HG03342 (cell line): ENCODE measurements at regions not wholly inside any gene's neighbourhood (a gene's known extent, or its start where the extent isn't known, plus 50 kb on each side); places are given as distances from the start of the nearest gene placed in this dataset.

Experiments used
- ATAC-seq: cut with Tn5 transposase; IDR thresholded peaks from one replicate; pipeline ENCODE4 v1.9.1; 2021; ENCODE audit warnings: mild to moderate bottlenecking, moderate library complexity; ENCODE audit not compliant: unreplicated experiment

GRCh38 chr1:182295697-182296096, 95.9 kb downstream of the GLUL start:
- ATAC-seq = no peak

DNA sequence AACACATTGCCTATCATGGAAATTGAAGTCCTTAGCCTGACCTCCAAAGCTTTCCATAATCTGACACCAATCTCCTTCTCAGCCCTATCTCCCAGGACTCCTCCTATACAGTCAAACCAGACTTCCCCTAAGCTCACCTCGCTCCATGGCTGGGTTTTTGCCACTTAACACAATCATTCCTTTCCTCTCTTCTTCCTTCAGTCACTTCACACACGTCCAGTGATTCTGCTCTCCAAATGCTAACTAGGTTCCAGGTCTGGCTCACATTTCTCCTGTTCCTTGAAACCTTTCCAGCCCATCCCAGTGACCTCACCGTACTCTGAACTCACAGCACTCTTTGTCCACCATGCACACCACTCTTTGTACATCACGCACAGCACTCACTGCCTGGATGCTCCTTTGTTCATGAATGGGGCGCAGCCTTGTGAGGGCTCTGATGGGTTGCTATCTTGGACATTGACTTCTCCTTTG, 98.4 kb downstream of the GLUL start:
- ATAC-seq = no peak

DNA sequence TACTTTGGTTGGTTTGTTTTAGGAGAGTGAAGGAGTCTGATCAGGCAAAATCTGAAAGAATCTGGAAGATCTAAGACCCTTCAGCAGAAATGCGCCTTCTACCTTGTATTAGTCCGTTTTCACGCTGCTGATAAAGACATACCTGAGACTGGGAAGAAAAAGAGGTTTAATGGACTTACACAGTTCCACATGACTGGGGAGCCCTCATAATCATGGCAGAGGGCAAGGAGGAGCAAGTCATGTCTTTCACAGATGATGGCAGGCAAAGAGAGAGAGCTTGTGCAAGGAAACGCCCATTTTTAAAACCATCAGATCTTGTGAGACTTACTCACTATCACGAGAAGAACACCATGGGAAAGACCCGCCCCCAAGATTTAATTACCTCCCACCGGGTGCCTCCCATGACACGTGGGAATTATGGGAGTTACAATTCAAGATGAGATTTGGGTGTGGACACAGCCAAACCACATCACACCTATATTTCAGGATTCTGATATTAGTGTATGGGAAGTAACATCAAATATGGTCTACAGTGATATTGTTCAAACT, 99.3 kb downstream of the GLUL start:
- ATAC-seq = no peak

- ATAC-seq = no peak
Observed at GRCh38 chr1:182291584-182292192, 99.9 kb downstream of the GLUL start.

GRCh38 chr1:182288749-182289604, 102.6 kb downstream of the GLUL start:
- no peak for ATAC-seq

GRCh38 chr1:182286761-182287160, 104.8 kb downstream of the GLUL start:
- ATAC-seq = no peak

DNA sequence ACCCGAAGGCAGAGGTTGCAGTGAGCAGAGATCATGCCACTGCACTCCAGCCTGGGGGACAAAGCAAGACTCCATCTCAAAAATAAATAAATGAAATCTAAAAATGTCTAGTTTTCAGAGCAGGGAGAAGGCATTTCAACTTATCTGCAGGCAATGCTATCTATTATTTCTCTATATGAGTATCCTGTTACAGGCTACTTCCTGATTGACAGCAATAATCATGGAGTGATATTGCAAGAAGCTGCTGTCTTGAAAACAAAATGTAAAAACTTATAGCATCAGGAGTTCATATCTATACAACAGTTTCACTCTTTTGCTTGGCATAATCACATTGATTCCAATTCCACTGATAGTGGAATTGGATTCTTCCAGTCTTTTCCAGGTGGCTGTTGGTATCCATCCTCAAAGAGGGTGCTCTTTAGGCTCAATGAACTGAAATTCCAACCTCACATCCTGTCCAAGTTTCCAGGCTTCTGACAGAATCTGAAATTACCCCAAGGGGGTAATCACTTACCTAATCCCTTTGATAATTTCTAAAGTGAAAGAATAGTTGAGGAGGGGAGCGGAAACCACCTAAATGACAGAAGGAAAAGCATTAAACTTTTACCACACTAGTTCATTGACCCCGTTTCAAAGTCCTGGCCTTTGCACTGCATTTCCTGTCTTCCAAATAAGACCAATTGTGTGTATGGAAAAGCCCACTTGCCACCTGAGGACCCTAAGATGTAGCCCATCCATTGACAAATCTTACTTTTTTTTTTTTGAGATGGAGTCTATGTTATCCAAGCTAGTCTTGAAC, 107.6 kb downstream of the GLUL start:
- ATAC-seq = no peak

GRCh38 chr1:182281541-182281940, 110.0 kb downstream of the GLUL start:
- ATAC-seq = no peak

DNA sequence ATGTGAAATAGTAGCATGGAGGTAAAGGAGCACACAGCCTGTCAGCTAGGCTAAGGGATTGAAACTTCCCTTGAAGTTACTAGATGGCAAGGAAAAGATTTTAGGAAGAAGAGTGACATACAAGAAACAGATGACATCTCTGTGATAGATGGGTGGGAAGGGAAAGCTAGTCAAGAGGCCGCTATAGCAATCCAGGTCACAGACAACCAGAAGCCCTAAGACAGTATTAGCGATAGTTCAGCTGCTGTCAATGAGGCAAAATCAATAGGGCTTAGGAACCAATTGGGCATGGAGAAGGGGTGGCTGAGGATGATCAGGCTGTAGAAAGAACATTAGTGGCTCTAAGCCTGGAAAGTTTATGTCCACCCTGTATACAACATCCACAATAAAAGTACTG, 111.1 kb downstream of the GLUL start:
- no peak for ATAC-seq

DNA sequence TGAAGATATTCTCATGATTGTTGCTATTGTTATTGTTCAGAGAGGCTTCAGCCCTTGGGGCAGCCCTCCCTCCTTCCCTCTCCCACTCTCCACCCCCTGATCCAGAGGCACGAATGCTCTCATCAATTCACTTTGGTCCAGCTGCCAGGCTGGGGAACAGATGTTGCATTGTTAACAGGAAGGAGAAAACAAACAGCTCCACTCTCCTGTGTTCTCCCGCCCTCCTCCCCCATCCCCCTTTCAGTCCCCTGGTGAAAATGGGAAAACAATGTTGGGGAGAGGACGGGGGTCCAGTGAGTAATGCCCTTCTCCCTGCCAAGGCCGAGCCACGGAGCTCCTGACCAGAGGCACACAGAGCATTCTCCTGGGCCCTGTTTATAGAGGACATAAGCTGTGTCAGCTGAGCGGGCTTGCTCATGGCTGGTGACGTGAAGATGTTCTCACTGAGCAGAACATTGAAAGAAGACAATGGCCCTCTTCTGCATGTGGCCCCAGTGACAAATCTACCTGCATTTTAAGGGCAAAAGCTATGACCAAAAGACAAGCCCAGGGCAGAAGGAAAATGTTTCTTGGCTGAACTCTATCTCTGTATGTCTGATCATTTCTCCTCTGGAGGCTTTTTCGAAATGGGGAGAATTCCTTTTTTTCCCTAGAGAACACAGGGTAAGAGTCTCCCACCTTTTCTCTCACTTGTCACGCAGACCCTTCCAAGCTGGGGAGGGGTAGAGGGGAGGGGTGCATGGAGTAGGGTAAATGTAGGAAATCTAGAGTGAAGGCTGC, 111.7 kb downstream of the GLUL start:
- no peak for ATAC-seq

- no peak for ATAC-seq
Observed at GRCh38 chr1:182279302-182279701, 112.3 kb downstream of the GLUL start.

DNA sequence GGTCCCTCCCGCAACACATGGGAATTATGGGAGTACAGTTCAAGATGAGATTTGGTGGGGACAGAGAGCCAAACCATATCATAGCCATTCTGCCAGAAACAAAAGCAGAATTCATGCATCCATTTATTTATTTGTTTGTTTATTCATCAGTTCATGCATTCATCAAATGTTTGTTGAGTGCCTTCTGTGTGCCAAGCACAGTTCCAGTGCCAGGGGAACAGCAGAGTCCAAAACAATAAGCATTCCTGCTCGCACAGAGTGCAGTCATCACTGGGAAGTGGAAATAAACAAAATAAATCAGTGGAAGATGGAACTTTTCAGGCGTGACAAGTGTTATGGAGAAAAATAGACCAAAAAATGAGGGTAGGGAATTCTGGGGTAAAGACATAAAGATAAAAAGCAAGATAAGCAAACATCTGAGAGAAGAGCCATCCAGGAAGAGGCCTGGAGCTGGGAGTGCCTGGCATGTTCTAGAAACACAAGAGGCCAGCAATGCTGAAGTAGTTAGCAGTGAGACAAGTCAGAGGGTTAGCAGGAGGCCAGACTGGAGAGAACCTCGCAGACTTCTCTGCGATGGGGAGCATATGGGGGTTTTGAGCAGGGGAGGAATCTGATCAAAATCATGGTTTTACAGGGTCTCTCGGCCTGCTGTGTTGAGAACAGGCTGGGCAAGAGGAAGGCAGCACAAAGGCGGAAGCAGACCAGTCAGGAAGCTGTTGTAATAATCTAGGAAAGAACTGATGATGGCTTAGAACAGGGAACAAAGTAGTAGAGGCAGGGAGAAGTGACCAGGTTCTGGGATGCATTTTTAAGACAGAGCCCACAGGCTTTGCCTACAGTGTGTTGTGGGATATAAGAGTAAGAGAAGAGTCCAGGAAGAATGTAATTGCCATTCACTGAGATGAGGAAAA, 113.2 kb downstream of the GLUL start:
- ATAC-seq = no peak

DNA sequence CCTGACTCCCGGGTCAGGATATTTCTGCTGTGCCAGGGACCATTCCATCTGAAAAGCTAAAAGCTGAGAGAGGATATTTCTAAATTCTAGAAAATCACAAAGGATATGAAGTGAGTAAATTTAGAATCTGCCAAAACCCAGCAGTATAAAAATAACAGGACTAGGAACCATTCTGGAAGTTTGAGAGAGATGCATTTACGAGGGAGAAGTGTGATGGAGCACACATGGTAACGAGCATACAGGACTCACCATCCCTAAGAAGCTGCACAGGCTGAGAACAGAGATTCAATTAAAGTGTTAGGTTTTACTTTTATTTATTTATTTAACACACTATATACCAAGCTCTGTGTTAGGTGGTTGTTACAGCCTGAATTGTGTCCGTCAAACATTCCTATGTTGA, 116.3 kb downstream of the GLUL start:
- no peak for ATAC-seq

- no peak for ATAC-seq
Observed at GRCh38 chr1:182274618-182275017, 117.0 kb downstream of the GLUL start.

- no peak for ATAC-seq
Observed at GRCh38 chr1:182270731-182271130, 120.9 kb downstream of the GLUL start.

DNA sequence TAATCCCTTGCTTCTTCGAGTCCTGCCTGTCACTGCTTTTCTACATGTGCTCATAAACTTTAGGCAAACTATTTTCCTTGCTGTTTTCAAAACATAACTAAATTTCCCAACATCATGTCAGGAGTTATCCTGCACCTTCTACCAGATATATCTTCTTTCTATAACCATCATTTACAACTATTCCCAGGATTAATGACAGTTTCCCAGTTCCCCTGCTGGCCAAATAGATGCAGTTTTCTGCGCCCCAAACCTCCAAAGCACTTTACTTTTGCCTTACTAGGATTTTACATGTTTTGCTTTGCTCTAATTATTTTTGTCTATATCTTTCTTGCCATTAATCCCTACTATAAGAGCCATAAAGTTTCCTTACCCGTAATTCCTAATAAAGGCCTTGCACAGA, 122.5 kb downstream of the GLUL start:
- ATAC-seq = no peak

- ATAC-seq = no peak
Observed at GRCh38 chr1:182268669-182269068, 122.9 kb downstream of the GLUL start.

DNA sequence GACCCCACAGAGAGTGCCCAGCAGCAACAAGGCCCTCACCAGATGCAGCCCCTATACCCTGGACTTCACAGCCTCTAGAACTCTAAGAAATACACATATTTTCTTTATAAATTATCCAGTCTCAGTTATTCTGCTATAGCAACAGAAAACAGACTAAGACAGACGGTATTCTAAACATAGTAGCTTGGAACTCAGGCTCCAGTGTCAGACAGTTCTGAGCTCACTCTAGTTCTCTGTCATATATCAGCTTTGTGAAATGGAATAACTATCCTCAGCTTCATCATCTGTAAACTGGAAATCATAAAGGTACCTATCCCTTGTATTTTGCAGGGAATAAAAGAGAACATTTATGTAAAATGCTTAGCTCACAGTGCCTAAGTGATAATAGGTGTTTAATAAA, 127.4 kb downstream of the GLUL start:
- ATAC-seq = no peak

DNA sequence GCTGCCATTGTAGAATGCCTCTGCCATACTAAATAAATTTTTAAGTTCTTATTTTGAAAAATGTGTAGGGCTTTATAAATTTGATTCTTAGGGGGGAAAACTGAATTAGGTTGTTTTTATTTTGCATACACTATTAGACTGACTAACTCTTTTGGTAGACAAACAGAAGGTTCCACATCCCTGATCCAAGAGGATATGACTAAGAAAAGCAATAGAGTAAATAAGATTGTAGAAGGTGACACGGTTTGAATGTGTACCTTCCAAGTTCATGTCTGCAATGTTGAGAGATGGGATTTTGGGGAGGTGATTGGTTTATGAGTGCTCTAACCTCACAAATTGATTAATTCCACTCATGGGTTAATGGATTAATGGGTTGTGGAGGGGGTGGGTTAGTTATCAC, 127.9 kb downstream of the GLUL start:
- ATAC-seq = no peak

DNA sequence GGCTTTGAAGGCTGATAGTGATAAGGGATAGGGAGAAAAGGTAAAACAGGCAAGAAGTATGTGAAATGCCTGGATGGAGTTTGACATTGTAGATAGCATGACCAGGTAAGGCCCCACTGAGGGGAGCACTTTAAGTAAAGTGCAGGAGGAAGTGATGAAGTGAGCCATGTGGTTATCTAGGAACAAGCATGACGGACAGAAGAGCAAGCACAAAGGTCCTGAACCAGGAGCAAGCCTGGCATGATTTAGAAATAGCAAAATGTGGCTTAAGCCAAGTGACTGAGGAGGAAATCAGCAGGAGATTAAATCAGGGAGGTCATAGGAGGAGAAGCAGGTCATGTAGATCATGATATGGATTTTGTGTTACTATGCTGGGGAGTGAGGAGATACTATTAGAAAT, 129.2 kb downstream of the GLUL start:
- ATAC-seq = no peak
